ENCODE measurements at regions not wholly inside any gene's neighbourhood (a gene's known extent, or its start where the extent isn't known, plus 50 kb on each side); places are given as distances from the start of the nearest gene placed in this dataset.

DNA sequence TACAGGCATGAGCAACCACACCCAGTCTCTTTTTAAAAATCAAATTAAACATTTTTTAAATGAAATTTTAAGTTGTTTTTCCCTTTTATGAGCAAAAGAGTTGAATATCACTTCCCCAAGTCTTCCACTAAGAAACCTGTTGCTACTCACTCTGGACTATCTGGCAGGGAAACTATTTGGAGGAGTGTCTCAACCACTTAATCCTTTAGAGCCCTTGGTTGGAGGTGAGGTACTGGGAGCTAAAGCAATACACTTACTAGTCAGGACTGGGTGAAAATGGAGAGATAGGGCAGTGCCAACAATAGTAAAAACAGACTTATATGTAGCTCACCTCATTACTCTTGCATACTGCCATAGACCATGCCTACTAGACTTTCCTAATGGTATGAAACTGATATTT lies 135.5 kb downstream of the RND3 start:
- Histone ChIP-seq H3K27me3 (ENCODE audit: control insufficient read depth, extremely low read depth, insufficient read depth, low read length) (no peaks in the 10 kb centered on the region), H3K9ac (ENCODE audit: control insufficient read depth, extremely low read depth, insufficient read depth, low read length) (no peak overlapping the region), H3K4me2 (ENCODE audit: control insufficient read depth, extremely low read depth, insufficient read depth, low read depth, low read length) (no peak overlapping the region), H3K4me1 (ENCODE audit: control insufficient read depth, extremely low read depth, insufficient read depth, low read length) (no peaks in the 10 kb centered on the region), H2AFZ (ENCODE audit: control insufficient read depth, low read length) (no peak overlapping the region), H3K9me3 (ENCODE audit: control insufficient read depth, low read depth, low read length) (no peaks in the 10 kb centered on the region), H3K36me3 (ENCODE audit: control insufficient read depth in 2 of 2, extremely low read depth in 1 of 2, insufficient read depth in 2 of 2, low read length in 2 of 2) (no peaks in the 10 kb centered on the region), H4K20me1 (ENCODE audit: control insufficient read depth, extremely low read depth, insufficient read depth, low read length) (no peaks in the 10 kb centered on the region), H3K4me3 (ENCODE audit: control insufficient read depth in 2 of 3, extremely low read depth in 1 of 3, insufficient read depth in 2 of 3, low read depth in 1 of 3, low read length in 3 of 3) (no peak overlapping the region), H3K9me1 (ENCODE audit: control insufficient read depth, extremely low read depth, insufficient read depth, low read length) (no peaks in the 10 kb centered on the region), H3K79me2 (ENCODE audit: control insufficient read depth, insufficient read depth, low read length) (no peaks in the 10 kb centered on the region), H3K27ac (ENCODE audit: control insufficient read depth, insufficient read depth, low read length) (no peak overlapping the region)
- FAIRE-seq (no peak), DNase-seq (ENCODE audit: low read depth, low spot score) (no peak)
- dilution Hi-C loops (cut with MboI; ENCODE audit: extremely low pct_ligation_motif_present, low sequenced_read_pairs), result no loop called here
- TF ChIP-seq EZH2 (IDR thresholded peaks at IDR 0.05; ENCODE audit: low read length), result no peak
- TF ChIP-seq, protein P1, sequence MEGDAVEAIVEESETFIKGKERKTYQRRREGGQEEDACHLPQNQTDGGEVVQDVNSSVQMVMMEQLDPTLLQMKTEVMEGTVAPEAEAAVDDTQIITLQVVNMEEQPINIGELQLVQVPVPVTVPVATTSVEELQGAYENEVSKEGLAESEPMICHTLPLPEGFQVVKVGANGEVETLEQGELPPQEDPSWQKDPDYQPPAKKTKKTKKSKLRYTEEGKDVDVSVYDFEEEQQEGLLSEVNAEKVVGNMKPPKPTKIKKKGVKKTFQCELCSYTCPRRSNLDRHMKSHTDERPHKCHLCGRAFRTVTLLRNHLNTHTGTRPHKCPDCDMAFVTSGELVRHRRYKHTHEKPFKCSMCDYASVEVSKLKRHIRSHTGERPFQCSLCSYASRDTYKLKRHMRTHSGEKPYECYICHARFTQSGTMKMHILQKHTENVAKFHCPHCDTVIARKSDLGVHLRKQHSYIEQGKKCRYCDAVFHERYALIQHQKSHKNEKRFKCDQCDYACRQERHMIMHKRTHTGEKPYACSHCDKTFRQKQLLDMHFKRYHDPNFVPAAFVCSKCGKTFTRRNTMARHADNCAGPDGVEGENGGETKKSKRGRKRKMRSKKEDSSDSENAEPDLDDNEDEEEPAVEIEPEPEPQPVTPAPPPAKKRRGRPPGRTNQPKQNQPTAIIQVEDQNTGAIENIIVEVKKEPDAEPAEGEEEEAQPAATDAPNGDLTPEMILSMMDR (optimal IDR thresholded peaks at IDR 0.05 in 1 of 3, IDR thresholded peaks at IDR 0.05 in 1 of 3, conservative IDR thresholded peaks at IDR 0.05 in 1 of 3; ENCODE audit: extremely low read depth in 1 of 3, insufficient read depth in 2 of 3, low read length in 3 of 3), result no peak

DNA sequence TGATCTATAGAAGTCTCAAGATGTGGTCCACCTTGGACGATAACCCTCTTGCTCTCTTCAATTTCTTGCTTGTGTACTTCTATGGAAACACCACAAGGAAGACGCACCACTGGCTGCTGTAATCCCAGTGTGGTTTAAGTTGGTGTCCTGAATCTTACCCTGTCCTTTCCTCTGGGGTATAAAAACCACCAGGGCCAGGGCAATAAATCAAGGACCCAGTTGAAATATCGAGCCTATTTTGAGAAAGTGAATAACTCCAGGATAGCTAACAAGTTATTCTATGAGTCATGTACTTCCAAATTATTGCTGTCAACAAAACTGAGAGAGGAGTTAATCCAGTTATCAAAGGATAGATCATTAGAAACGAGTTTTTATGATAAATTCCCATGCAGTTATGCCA lies 137.0 kb downstream of the RND3 start:
- Histone ChIP-seq H4K20me1 (ENCODE audit: control insufficient read depth, extremely low read depth, insufficient read depth, low read length) (no peaks in the 10 kb centered on the region), H3K27ac (ENCODE audit: control insufficient read depth, insufficient read depth, low read length) (no peak overlapping the region), H3K4me1 (ENCODE audit: control insufficient read depth, extremely low read depth, insufficient read depth, low read length) (no peaks in the 10 kb centered on the region), H3K9me3 (ENCODE audit: control insufficient read depth, low read depth, low read length) (no peaks in the 10 kb centered on the region), H3K79me2 (ENCODE audit: control insufficient read depth, insufficient read depth, low read length) (no peaks in the 10 kb centered on the region), H2AFZ (ENCODE audit: control insufficient read depth, low read length) (no peak overlapping the region), H3K9ac (ENCODE audit: control insufficient read depth, extremely low read depth, insufficient read depth, low read length) (no peak overlapping the region), H3K36me3 (ENCODE audit: control insufficient read depth in 2 of 2, extremely low read depth in 1 of 2, insufficient read depth in 2 of 2, low read length in 2 of 2) (no peaks in the 10 kb centered on the region), H3K27me3 (ENCODE audit: control insufficient read depth, extremely low read depth, insufficient read depth, low read length) (no peaks in the 10 kb centered on the region), H3K4me3 (ENCODE audit: control insufficient read depth in 2 of 3, extremely low read depth in 1 of 3, insufficient read depth in 2 of 3, low read depth in 1 of 3, low read length in 3 of 3) (no peak overlapping the region), H3K4me2 (ENCODE audit: control insufficient read depth, extremely low read depth, insufficient read depth, low read depth, low read length) (no peak overlapping the region), H3K9me1 (ENCODE audit: control insufficient read depth, extremely low read depth, insufficient read depth, low read length) (no peaks in the 10 kb centered on the region)
- DNase-seq (ENCODE audit: low read depth, low spot score) (no peak), FAIRE-seq (no peak)
- dilution Hi-C loops (cut with MboI; ENCODE audit: extremely low pct_ligation_motif_present, low sequenced_read_pairs), result no loop called here
- TF ChIP-seq EZH2 (IDR thresholded peaks at IDR 0.05; ENCODE audit: low read length), result no peak
- TF ChIP-seq, protein P1 (optimal IDR thresholded peaks at IDR 0.05 in 1 of 3, IDR thresholded peaks at IDR 0.05 in 1 of 3, conservative IDR thresholded peaks at IDR 0.05 in 1 of 3; ENCODE audit: extremely low read depth in 1 of 3, insufficient read depth in 2 of 3, low read length in 3 of 3), result no peak

All from keratinocyte (primary cell).